Hepatocyte (in vitro differentiated cells): ENCODE measurements at regions not wholly inside any gene's neighbourhood (a gene's known extent, or its start where the extent isn't known, plus 50 kb on each side); places are given as distances from the start of the nearest gene placed in this dataset.

ENCODE experiments used
- DNase-seq: peaks from one replicate; pipeline ENCODE4 v3.0.0-alpha.2; 2016; ENCODE audit warnings: low spot score
- H2AFZ ChIP-seq: fragments of 200-600 bp; sonication (generic); 2 replicates; pipeline ENCODE4 v1.6.0; 2016; ENCODE audit warnings: antibody characterized with exemption, mild to moderate bottlenecking
- H3K27ac ChIP-seq: fragments of 200-600 bp; sonication (generic); 2 replicates; pipeline ENCODE4 v1.5.1; 2016; ENCODE audit warnings: mild to moderate bottlenecking
- H3K27me3 ChIP-seq: fragments of 200-600 bp; sonication (generic); 2 replicates; pipeline ENCODE4 v1.6.1; 2016
- H3K36me3 ChIP-seq: fragments of 200-600 bp; sonication (generic); replicated peaks from 2 replicates; pipeline ENCODE4 v1.5.1; 2016; ENCODE audit warnings: low read depth; ENCODE audit not compliant: insufficient read depth
- H3K4me1 ChIP-seq: fragments of 200-600 bp; sonication (generic); 2 replicates; pipeline ENCODE4 v1.5.1; 2016; ENCODE audit warnings: mild to moderate bottlenecking, moderate library complexity; ENCODE audit not compliant: insufficient read depth
- H3K4me2 ChIP-seq: fragments of 200-600 bp; sonication (generic); 2 replicates; pipeline ENCODE4 v1.6.0; 2016
- H3K4me3 ChIP-seq: fragments of 200-600 bp; sonication (generic); 2 replicates; pipeline ENCODE4 v1.5.1; 2016; ENCODE audit warnings: mild to moderate bottlenecking
- H3K79me2 ChIP-seq: fragments of 200-600 bp; sonication (generic); 2 replicates; pipeline ENCODE4 v1.6.0; 2017; ENCODE audit warnings: mild to moderate bottlenecking
- H3K9me2 ChIP-seq: fragments of 200-600 bp; sonication (generic); replicated peaks from 2 replicates; pipeline ENCODE4 v1.6.0; 2017; ENCODE audit warnings: mild to moderate bottlenecking; ENCODE audit not compliant: insufficient read depth
- H3K9me3 ChIP-seq: fragments of 200-600 bp; sonication (generic); 2 replicates; pipeline ENCODE4 v1.5.1; 2016; ENCODE audit warnings: low read depth, mild to moderate bottlenecking
- H4K20me1 ChIP-seq: fragments of 200-600 bp; sonication (generic); 2 replicates; pipeline ENCODE4 v1.6.0; 2016; ENCODE audit warnings: mild to moderate bottlenecking; ENCODE audit not compliant: insufficient read depth, poor library complexity, severe bottlenecking
- CTCF ChIP-seq: fragments of 200-600 bp; sonication (generic); IDR thresholded peaks from 2 replicates; pipeline ENCODE4 v1.5.1; 2016; ENCODE audit warnings: antibody characterized with exemption, mild to moderate bottlenecking; ENCODE audit not compliant: poor library complexity
- EZH2 ChIP-seq: fragments of 200-600 bp; sonication (generic); IDR thresholded peaks from 2 replicates; pipeline ENCODE4 v1.6.1; 2016; ENCODE audit warnings: antibody characterized with exemption, mild to moderate bottlenecking, borderline replicate concordance
- EZH2phosphoT487 ChIP-seq: fragments of 200-600 bp; sonication (generic); IDR thresholded peaks from one replicate; pipeline ENCODE4 v1.6.1; 2018; ENCODE audit warnings: antibody characterized with exemption, mild to moderate bottlenecking, low read depth, moderate library complexity; ENCODE audit not compliant: unreplicated experiment, severe bottlenecking
- WGBS: methylation state at CpG from one replicate; pipeline ENCODE4 v1.1.6; 2016; ENCODE audit warnings: low lambda C conversion rate; ENCODE audit errors: missing lambda C conversion rate; 5-methylcytosine and 5-hydroxymethylcytosine counted together

- Histone ChIP-seq H3K4me3 (no peak overlapping the region), H3K4me1 (no peaks in the 10 kb centered on the region), H3K36me3 (no peaks in the 10 kb centered on the region), H3K27me3 (no peaks in the 10 kb centered on the region), H3K9me2 (no peaks in the 10 kb centered on the region), H3K9me3 (no peaks in the 10 kb centered on the region), H2AFZ (no peak overlapping the region), H3K4me2 (no peak overlapping the region), H4K20me1 (no peaks in the 10 kb centered on the region), H3K27ac (no peak overlapping the region), H3K79me2 (no peaks in the 10 kb centered on the region)
- no peak for DNase-seq
- 91% methylated on average over 3 of the region's 3 CpGs for WGBS
- TF ChIP-seq EZH2phosphoT487 (no peak), EZH2 (no peak), CTCF (no peak)
Measured at GRCh38 chr2:188016917-188017316, 274.8 kb upstream of the GULP1 start.

- no peaks in the 10 kb centered on the region for H3K27me3 ChIP-seq
- no peak overlapping the region for H3K4me2 ChIP-seq
- H2AFZ ChIP-seq: no peak overlapping the region
- H3K79me2 ChIP-seq: no peaks in the 10 kb centered on the region
- no peaks in the 10 kb centered on the region for H3K4me1 ChIP-seq
- H3K9me2 ChIP-seq: no peaks in the 10 kb centered on the region
- no peaks in the 10 kb centered on the region for H3K9me3 ChIP-seq
- TF ChIP-seq EZH2phosphoT487 (no peak), CTCF (no peak), EZH2 (no peak)
- no peak for DNase-seq
- no peak overlapping the region for H3K4me3 ChIP-seq
- H3K36me3 ChIP-seq: no peaks in the 10 kb centered on the region
- H4K20me1 ChIP-seq: no peaks in the 10 kb centered on the region
- H3K27ac ChIP-seq: no peak overlapping the region
- 72% methylated on average over 2 of the region's 2 CpGs for WGBS
Measured at GRCh38 chr2:188022389-188022788, 269.3 kb upstream of the GULP1 start.

- Histone ChIP-seq H3K36me3 (no peaks in the 10 kb centered on the region), H3K4me2 (no peak overlapping the region), H3K79me2 (no peaks in the 10 kb centered on the region), H2AFZ (no peak overlapping the region), H3K4me3 (no peak overlapping the region), H3K27ac (no peak overlapping the region), H3K4me1 (no peaks in the 10 kb centered on the region), H3K27me3 (no peaks in the 10 kb centered on the region), H3K9me2 (no peaks in the 10 kb centered on the region), H3K9me3 (no peaks in the 10 kb centered on the region), H4K20me1 (no peaks in the 10 kb centered on the region)
- WGBS: 66% methylated on average over 1 of the region's 1 CpG
- DNase-seq: no peak
- TF ChIP-seq EZH2phosphoT487 (no peak), EZH2 (no peak), CTCF (no peak)
Measured at GRCh38 chr2:188023035-188023434, 268.6 kb upstream of the GULP1 start.

GRCh38 chr2:188024811-188025210 is 266.9 kb upstream of the GULP1 start:
- Histone ChIP-seq H3K4me1 (no peaks in the 10 kb centered on the region), H3K4me2 (no peak overlapping the region), H3K4me3 (no peak overlapping the region), H3K9me2 (no peaks in the 10 kb centered on the region), H3K27me3 (no peaks in the 10 kb centered on the region), H3K36me3 (no peaks in the 10 kb centered on the region), H3K27ac (no peak overlapping the region), H4K20me1 (no peaks in the 10 kb centered on the region), H3K9me3 (no peaks in the 10 kb centered on the region), H3K79me2 (no peaks in the 10 kb centered on the region), H2AFZ (no peak overlapping the region)
- TF ChIP-seq EZH2: no peak
- TF ChIP-seq CTCF: no peak
- TF ChIP-seq EZH2phosphoT487: no peak
- DNase-seq: no peak
- WGBS: 53% methylated on average over 1 of the region's 1 CpG
